NCI-H748 (cell line): ENCODE measurements at regions not wholly inside any gene's neighbourhood (a gene's known extent, or its start where the extent isn't known, plus 50 kb on each side); places are given as distances from the start of the nearest gene placed in this dataset.
A peak's percentile ranks its signal among the peaks of the same experiment; 100 is the strongest.
"Not testable (repeated sequence)": the region's sequence is repeated elsewhere in the genome, so short reads cannot be mapped to it uniquely, and the experiment has no call there.

ENCODE experiments used
- DNase-seq: peaks from one replicate; lab custom pipeline; 2025; ENCODE audit not compliant: unreplicated experiment; lab: John Stamatoyannopoulos, UW

GRCh38 chr4:54403700-54404453 is 174.8 kb downstream of the PDGFRA start:
- peak; percentile 18 for DNase-seq

- DNase-seq, result peak; percentile 95
These were observed 180.3 kb downstream of the PDGFRA start for GRCh38 chr4:54409270-54409817.

- no peak for DNase-seq
These were observed 185.5 kb downstream of the PDGFRA start for GRCh38 chr4:54414545-54414944.

- no peak for DNase-seq
These were observed 188.4 kb downstream of the PDGFRA start for GRCh38 chr4:54417476-54417875.

GRCh38 chr4:54418468-54418867 is 189.4 kb downstream of the PDGFRA start:
- no peak for DNase-seq

- no peak for DNase-seq
These were observed 194.0 kb downstream of the PDGFRA start for GRCh38 chr4:54423066-54423465.

GRCh38 chr4:54427826-54428225 is 198.7 kb downstream of the PDGFRA start:
- DNase-seq, result no peak

- no peak for DNase-seq
These were observed 199.8 kb downstream of the PDGFRA start for GRCh38 chr4:54428940-54429339.

GRCh38 chr4:54433686-54434085 is 204.6 kb downstream of the PDGFRA start:
- DNase-seq, result peak; percentile 28

GRCh38 chr4:54439831-54440243 is 210.7 kb downstream of the PDGFRA start:
- DNase-seq, result peak; percentile 80

- DNase-seq, result peak; percentile 54
These were observed 211.5 kb downstream of the PDGFRA start for GRCh38 chr4:54440394-54441136.

GRCh38 chr4:54445866-54446265 is 211.9 kb upstream of the KIT start:
- DNase-seq, result no peak

GRCh38 chr4:54446581-54446980 is 211.2 kb upstream of the KIT start:
- DNase-seq, result no peak

- DNase-seq, result no peak
These were observed 210.5 kb upstream of the KIT start for GRCh38 chr4:54447304-54447703.

GRCh38 chr4:54449999-54450398 is 207.8 kb upstream of the KIT start:
- no peak for DNase-seq

- DNase-seq, result not testable (repeated sequence)
These were observed 190.8 kb upstream of the KIT start for GRCh38 chr4:54466960-54467359.

GRCh38 chr4:54473077-54473545 is 184.6 kb upstream of the KIT start:
- peak; percentile 94 for DNase-seq

- no peak for DNase-seq
These were observed 184.0 kb upstream of the KIT start for GRCh38 chr4:54473798-54474197.

GRCh38 chr4:54475546-54475945 is 182.2 kb upstream of the KIT start:
- no peak for DNase-seq

- no peak for DNase-seq
These were observed 175.1 kb upstream of the KIT start for GRCh38 chr4:54482529-54483200.

- peak; percentile 95 for DNase-seq
These were observed 173.4 kb upstream of the KIT start for GRCh38 chr4:54484383-54484782.
